DMS 273 treated with DMSO at 0.1 percent for 48 hours (cell line): ENCODE measurements at regions not wholly inside any gene's neighbourhood (a gene's known extent, or its start where the extent isn't known, plus 50 kb on each side); places are given as distances from the start of the nearest gene placed in this dataset.

ENCODE experiments used
- DNase-seq: peaks from one replicate; lab custom pipeline; 2025; lab: John Stamatoyannopoulos, UW

GRCh38 chr17:10976401-10976800, 138.5 kb upstream of the PIRT start:
- DNase-seq = no peak

DNA sequence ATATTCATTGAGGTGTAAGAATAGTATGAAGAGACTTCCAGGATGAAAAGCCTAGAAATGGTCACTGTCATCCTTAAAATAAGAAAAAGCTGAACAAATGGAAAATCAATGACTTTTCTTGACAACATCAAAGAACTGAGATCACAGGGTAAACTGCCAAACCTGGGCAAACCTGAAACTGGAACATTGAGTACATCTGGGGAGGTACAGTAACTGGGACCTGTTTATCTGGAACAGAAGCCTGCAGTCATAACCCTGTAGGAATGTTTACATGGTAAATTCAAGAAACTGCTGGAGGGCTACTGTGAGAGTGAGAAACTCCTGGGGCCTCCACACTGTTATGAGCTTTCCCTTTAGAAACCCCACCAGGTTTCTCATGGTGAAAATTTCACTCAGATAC, 130.1 kb upstream of the PIRT start:
- no peak for DNase-seq

DNA sequence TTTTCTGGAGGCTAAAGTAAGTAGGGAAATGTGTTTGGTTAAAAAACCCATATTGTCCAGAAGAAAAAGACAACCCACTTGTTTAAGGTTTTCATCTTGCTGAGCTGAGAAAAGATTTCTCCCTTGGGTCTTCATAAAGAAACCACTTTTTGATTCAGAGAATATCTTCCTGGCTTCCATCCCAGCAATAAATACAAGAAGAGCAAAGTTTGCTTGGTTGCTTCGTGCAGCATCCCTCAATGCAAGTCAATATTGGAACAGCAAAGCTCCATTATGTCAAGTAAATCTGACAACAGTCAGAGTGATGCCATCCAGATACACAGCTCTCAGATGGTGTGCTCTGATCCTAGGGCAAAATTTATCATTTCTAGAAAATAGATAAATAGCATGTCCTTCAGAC, 118.9 kb upstream of the PIRT start:
- DNase-seq = no peak

- no peak for DNase-seq
These were observed 106.9 kb upstream of the PIRT start for GRCh38 chr17:10944819-10945218.

DNA sequence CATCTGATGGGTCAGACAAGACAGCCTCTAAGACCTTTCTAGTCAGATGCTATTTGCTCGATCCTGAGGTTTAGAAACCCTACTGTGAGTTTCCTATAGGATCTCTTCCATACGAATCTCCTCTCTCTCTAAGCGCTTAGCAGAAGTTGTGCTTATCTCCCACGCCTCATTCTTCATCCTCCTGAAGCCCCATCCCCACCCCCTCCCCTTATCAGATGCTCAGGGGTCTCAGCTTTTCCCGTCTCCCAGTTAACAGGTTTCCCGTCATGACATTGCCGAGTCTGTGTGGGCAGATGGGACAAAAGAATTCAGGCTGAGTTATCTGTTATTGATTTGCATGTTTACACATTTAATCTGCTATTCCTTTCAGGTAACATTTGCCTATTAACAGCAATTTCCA, 99.0 kb upstream of the PIRT start:
- no peak for DNase-seq

GRCh38 chr17:10932938-10933337, 95.1 kb upstream of the PIRT start:
- no peak for DNase-seq

DNA sequence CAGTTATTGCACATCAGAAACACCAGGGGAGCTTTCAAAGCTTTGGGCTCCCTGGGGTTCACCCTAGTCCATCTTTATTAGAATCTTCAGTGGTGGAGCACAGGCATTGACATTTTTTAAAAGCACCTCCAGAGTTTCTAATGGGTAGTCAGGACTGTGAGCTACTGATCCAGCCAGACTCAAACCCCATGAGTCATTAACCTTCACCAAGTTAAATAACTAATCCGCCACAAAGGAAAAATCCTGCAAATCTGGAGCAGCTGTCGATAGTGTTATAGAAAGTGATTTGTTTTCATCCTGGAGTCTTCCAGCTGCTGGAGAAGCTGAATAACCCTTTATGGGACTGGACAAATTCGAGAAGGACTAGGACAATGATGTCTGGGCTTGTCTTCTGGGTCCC, 93.2 kb upstream of the PIRT start:
- DNase-seq = no peak

DNA sequence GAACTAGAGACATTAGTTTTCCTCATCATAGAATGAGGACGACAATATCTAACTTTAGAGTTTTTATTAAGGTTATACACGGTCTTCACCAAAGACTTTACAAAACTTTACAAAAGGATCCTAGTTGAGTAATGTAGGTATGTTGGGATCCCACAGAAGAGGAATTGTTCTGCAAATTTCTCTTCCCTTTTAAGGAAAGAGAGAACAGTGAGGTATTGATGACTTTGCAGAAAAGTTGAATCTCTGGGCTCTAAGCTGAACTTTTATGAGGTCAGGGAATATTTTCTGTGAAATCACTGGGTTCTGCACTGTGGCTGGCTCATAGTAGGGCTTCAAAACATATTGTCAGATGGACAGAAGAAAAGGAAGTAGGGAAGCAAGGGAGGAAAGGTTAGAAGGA, 89.8 kb upstream of the PIRT start:
- no peak for DNase-seq

DNA sequence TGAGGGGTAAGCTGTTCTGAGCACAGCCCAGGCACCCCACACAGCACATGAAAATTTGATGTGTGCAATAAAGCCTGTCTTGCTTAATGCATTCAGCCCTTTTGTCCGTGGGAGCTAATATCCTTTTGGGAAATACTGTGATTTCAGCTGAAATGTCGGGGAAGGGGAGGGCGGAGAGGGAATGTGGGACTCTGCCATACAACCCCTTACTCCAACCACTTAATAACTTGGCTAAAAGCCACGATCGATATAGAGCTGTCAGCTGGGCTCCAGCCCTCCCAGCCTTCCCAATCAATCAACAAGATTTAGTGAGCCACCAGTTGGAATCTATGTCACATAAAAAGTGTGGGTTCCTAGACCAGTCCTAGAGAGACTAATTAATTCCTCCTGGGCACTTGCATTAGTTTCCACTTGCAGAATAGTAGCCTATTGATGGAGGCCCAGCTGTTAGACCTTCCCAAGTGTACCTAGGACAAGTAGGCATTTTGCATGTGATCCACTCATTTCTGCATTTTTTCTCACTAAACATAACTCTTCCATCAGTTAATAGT, 82.7 kb upstream of the PIRT start:
- no peak for DNase-seq

DNA sequence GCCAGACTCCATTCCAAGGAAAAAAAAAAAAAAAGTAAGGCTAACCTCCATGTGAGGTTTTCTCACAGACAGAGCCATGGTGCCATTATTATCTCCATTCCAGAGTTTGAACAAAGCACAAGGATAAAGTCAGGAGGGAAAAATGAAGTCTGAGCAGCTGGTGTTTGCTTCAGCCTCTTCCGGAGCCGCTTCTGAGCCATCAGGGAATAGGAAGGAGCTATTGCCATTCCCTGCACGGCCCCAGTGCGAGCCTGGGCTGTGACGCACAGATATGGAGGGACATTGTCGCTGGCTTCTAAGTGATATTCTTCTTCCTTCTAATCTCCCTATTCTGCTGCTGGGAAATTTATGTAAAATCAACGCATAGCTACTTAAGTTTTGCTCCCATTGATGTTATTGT, 69.5 kb upstream of the PIRT start:
- no peak for DNase-seq

DNA sequence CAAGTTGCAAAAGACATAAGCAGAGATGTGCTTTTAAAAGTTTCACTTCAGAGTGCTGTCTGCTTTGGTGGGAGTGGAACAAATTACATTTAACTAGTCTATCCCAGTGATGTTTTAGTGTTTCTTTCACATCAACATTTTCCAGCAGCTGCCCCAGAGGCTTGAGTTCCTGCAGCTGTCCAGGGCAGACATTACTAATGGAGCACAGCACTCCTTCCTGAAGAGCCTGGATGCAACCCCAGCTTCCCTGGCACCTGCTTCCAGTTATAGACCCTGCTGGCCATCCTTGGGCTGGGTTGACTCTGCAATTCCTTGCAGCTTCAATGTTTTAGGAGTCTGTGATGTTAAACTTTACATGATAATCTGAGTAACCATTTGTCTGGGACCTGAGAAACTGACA, 61.4 kb upstream of the PIRT start:
- DNase-seq = no peak

GRCh38 chr17:10894220-10894619, 56.3 kb upstream of the PIRT start:
- DNase-seq = no peak

DNA sequence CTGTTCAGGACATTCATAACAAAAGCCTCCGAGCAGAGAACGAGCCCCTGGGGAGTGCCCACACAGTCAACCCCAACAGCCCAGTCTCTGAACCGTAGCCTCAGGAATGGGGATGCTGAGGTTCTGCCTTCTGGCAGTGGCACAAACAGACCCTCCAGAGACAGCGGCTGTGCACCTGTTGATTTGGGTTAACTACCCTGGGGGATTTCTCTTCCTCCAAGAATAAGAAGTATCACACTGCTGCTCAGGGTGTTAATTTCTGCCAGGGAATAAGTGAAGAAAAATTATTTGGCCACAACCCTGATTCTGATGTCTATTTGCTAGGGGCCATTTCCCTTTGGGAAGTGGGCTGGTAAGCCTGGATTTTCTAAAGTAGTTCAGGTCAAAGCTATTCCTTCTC, 51.0 kb upstream of the PIRT start:
- DNase-seq = no peak
